ENCODE measurements at regions not wholly inside any gene's neighbourhood (a gene's known extent, or its start where the extent isn't known, plus 50 kb on each side); places are given as distances from the start of the nearest gene placed in this dataset.

GRCh38 chr13:42681326-42682100 lies 99.9 kb upstream of the FAM216B start:
- TF ChIP-seq CTCF (conservative IDR thresholded peaks at IDR 0.05), result no peak
- no peak for TF ChIP-seq EZH2 (IDR thresholded peaks at IDR 0.05; ENCODE audit: low read depth)
